H1 (cell line): ENCODE measurements at regions not wholly inside any gene's neighbourhood (a gene's known extent, or its start where the extent isn't known, plus 50 kb on each side); places are given as distances from the start of the nearest gene placed in this dataset.

Source experiments
- CTCF ChIA-PET: fragments of 300-600 bp; sonication (Branson Sonifier 250); formaldehyde crosslinking; loops from one replicate; lab custom pipeline; 2021; ENCODE audit not compliant: partially characterized antibody; lab: Charles Lee
- POLR2A ChIA-PET: fragments of 300-600 bp; sonication (Branson Sonifier 250); formaldehyde crosslinking; loops from one replicate; lab custom pipeline; 2021; ENCODE audit warnings: inconsistent platforms; ENCODE audit not compliant: partially characterized antibody; lab: Charles Lee
- DNase-seq, 2 experiments: peaks; one replicate each; pipeline versions ENCODE4 v3.0.0 to v3.0.0-alpha.2; 2010 to 2022; ENCODE audit warnings: low spot score in 2 of 2, low read depth in 1 of 2, mixed read lengths in 1 of 2
- FAIRE-seq: peaks from 2 replicates; lab custom pipeline; 2011; peaks lifted over from hg19 to GRCh38; lab: Jason Lieb, UNC
- H2AFZ ChIP-seq: 2 replicates; pipeline ENCODE4 v1.8.1; 2012; ENCODE audit warnings: low read length, inconsistent platforms
- H2AK5ac ChIP-seq: 2 replicates; pipeline ENCODE4 v1.6.1; 2013; ENCODE audit warnings: low read depth, low read length
- H2BK120ac ChIP-seq: replicated peaks from 2 replicates; pipeline ENCODE3; 2013; ENCODE audit warnings: low read depth, low read length, inconsistent platforms
- H2BK12ac ChIP-seq: 2 replicates; pipeline ENCODE4 v1.6.1; 2013; ENCODE audit warnings: low read depth, low read length
- H2BK15ac ChIP-seq: 2 replicates; pipeline ENCODE4 v1.6.1; 2013; ENCODE audit warnings: low read length
- H2BK20ac ChIP-seq: 2 replicates; pipeline ENCODE4 v1.6.1; 2013; ENCODE audit warnings: low read length
- H2BK5ac ChIP-seq: 2 replicates; pipeline ENCODE4 v1.6.1; 2013; ENCODE audit warnings: low read depth, low read length
- H3K14ac ChIP-seq: 2 replicates; pipeline ENCODE4 v1.6.1; 2013; ENCODE audit warnings: inconsistent platforms; ENCODE audit not compliant: insufficient read length
- H3K18ac ChIP-seq: 2 replicates; pipeline ENCODE4 v1.6.1; 2013; ENCODE audit warnings: low read length; ENCODE audit errors: extremely low read depth
- H3K23ac ChIP-seq: 2 replicates; pipeline ENCODE4 v1.6.1; 2013; ENCODE audit warnings: inconsistent platforms; ENCODE audit not compliant: insufficient read length
- H3K23me2 ChIP-seq: 2 replicates; pipeline ENCODE4 v1.6.1; 2013; ENCODE audit warnings: low read depth, low read length
- H3K27ac ChIP-seq: 2 replicates; pipeline ENCODE4 v1.6.1; 2011; ENCODE audit warnings: low read depth, low read length, inconsistent platforms
- H3K27me3 ChIP-seq, 4 experiments: replicated peaks in 1 of 4; 1 replicate in 1 of 4; 2 replicates in 3 of 4; pipeline versions ENCODE4 v1.6.1 to v1.8.1; 2011 to 2013; ENCODE audit warnings: low read length in 3 of 4, mild to moderate bottlenecking in 3 of 4, inconsistent platforms in 2 of 4, mixed read lengths in 2 of 4, moderate library complexity in 1 of 4; ENCODE audit not compliant: control insufficient read depth in 3 of 4, insufficient read depth in 3 of 4; ENCODE audit errors: extremely low read depth in 1 of 4
- H3K36me3 ChIP-seq, 4 experiments: 2 replicates each; pipeline versions ENCODE4 v1.6.1 to v1.8.1; 2011 to 2013; ENCODE audit warnings: mild to moderate bottlenecking in 4 of 4, low read length in 3 of 4, moderate library complexity in 2 of 4, control low read depth in 1 of 4, inconsistent platforms in 1 of 4; ENCODE audit not compliant: insufficient read depth in 4 of 4, control insufficient read depth in 2 of 4
- H3K4ac ChIP-seq: replicated peaks from 2 replicates; pipeline ENCODE3; 2013; ENCODE audit warnings: low read length, low read depth, mixed read lengths, inconsistent platforms; ENCODE audit not compliant: insufficient read length
- H3K4me1 ChIP-seq, 4 experiments: replicated peaks in 1 of 4; 1 replicate in 1 of 4; 2 replicates in 3 of 4; pipeline versions ENCODE4 v1.6.1 to v1.8.1; 2011 to 2013; ENCODE audit warnings: low read length in 3 of 4, inconsistent platforms in 2 of 4, mixed read lengths in 1 of 4; ENCODE audit not compliant: insufficient read depth in 4 of 4, control insufficient read depth in 3 of 4
- H3K4me2 ChIP-seq, 2 experiments: 2 replicates each; pipeline versions ENCODE4 v1.6.1 to v1.8.1; 2011 to 2013; ENCODE audit warnings: low read depth in 2 of 2, low read length in 2 of 2, control low read depth in 1 of 2, inconsistent platforms in 1 of 2, mild to moderate bottlenecking in 1 of 2; ENCODE audit not compliant: insufficient read depth in 1 of 2
- H3K4me3 ChIP-seq, 4 experiments: fragments of 200-600, 300-600 bp in 1 of 4; sonication (generic), shearing (Covaris generic), sonication (Bioruptor Twin) in 1 of 4; 2 replicates each; pipeline versions ENCODE4 v1.5.1 to v1.8.1; 2011 to 2016; ENCODE audit warnings: low read length in 4 of 4, low read depth in 3 of 4, control low read depth in 2 of 4, inconsistent platforms in 2 of 4, mild to moderate bottlenecking in 2 of 4, mixed read lengths in 1 of 4, moderate library complexity in 1 of 4; ENCODE audit not compliant: insufficient read depth in 2 of 4; ENCODE audit errors: extremely low read depth in 1 of 4
- H3K56ac ChIP-seq: replicated peaks from 2 replicates; pipeline ENCODE3; 2013; ENCODE audit warnings: low read depth, mild to moderate bottlenecking, mixed read lengths, low read length, inconsistent platforms; ENCODE audit not compliant: insufficient read length
- H3K79me1 ChIP-seq: 2 replicates; pipeline ENCODE4 v1.6.1; 2013; ENCODE audit warnings: low read depth, low read length, control low read depth
- H3K79me2 ChIP-seq, 2 experiments: 2 replicates each; pipeline versions ENCODE4 v1.6.1 to v1.8.1; 2012 to 2013; ENCODE audit warnings: low read length in 2 of 2, mild to moderate bottlenecking in 2 of 2, inconsistent platforms in 1 of 2; ENCODE audit not compliant: insufficient read depth in 2 of 2, control insufficient read depth in 1 of 2
- H3K9ac ChIP-seq, 4 experiments: replicated peaks in 1 of 4; 1 replicate in 1 of 4; 2 replicates in 3 of 4; pipeline versions ENCODE4 v1.6.1 to v1.8.1; 2011 to 2013; ENCODE audit warnings: low read depth in 3 of 4, low read length in 3 of 4, control low read depth in 2 of 4, mild to moderate bottlenecking in 2 of 4, moderate library complexity in 2 of 4, inconsistent platforms in 1 of 4; ENCODE audit errors: extremely low read depth in 1 of 4
- H3K9me3 ChIP-seq, 2 experiments: 2 replicates each; pipeline versions ENCODE4 v1.6.1 to v1.8.1; 2012 to 2013; ENCODE audit warnings: mild to moderate bottlenecking in 2 of 2, moderate library complexity in 2 of 2, control low read depth in 1 of 2, inconsistent platforms in 1 of 2, low read depth in 1 of 2, low read length in 1 of 2, mixed read lengths in 1 of 2; ENCODE audit not compliant: insufficient read depth in 2 of 2
- H4K20me1 ChIP-seq, 2 experiments: replicated peaks in 1 of 2; 2 replicates each; pipeline versions ENCODE3 to v1.8.1; 2011 to 2013; ENCODE audit warnings: inconsistent platforms in 2 of 2, low read length in 2 of 2, mild to moderate bottlenecking in 1 of 2; ENCODE audit not compliant: insufficient read depth in 2 of 2, control insufficient read depth in 1 of 2
- H4K5ac ChIP-seq: 2 replicates; pipeline ENCODE4 v1.6.1; 2013; ENCODE audit warnings: low read length, low read depth, mixed read lengths, inconsistent platforms; ENCODE audit not compliant: insufficient read length
- H4K8ac ChIP-seq: 2 replicates; pipeline ENCODE4 v1.8.0; 2013; ENCODE audit warnings: mild to moderate bottlenecking, moderate library complexity, low read length, inconsistent platforms; ENCODE audit not compliant: insufficient read depth; ENCODE audit errors: extremely low read depth
- H4K91ac ChIP-seq: replicated peaks from 2 replicates; pipeline ENCODE3; 2013; ENCODE audit warnings: low read length, mixed read lengths, inconsistent platforms; ENCODE audit not compliant: insufficient read length
- CEBPB ChIP-seq: IDR thresholded peaks from 2 replicates; pipeline ENCODE4 v1.6.1; 2012; ENCODE audit warnings: low read depth, low read length
- GTF2F1 ChIP-seq: IDR thresholded peaks from 2 replicates; pipeline ENCODE4 v1.6.1; 2012; ENCODE audit warnings: low read depth, low read length, improper control_type of control experiment, borderline replicate concordance
- TCF12 ChIP-seq: IDR thresholded peaks from 2 replicates; pipeline ENCODE4 v1.6.1; 2011; ENCODE audit warnings: low read depth, mild to moderate bottlenecking, low read length
- WGBS, 2 experiments: shearing (Covaris generic) in 1 of 2; methylation state at CpG; one replicate each; pipeline versions ENCODE4 v1.1.6 to v1.1.7; 2013 to 2015; ENCODE audit warnings: low lambda C conversion rate in 2 of 2, mixed read lengths in 2 of 2, inconsistent platforms in 1 of 2, low coverage in 1 of 2, missing lambda C conversion rate in 1 of 2; ENCODE audit not compliant: insufficient replicate concordance in 2 of 2, insufficient coverage in 1 of 2, insufficient read length in 1 of 2; ENCODE audit errors: extremely low coverage in 1 of 2, missing lambda C conversion rate in 1 of 2; 5-methylcytosine and 5-hydroxymethylcytosine counted together

- H4K20me1 ChIP-seq, result peaks cover 0 to 2% of the 10 kb centered on the region in 2 experiments
- no peak overlapping the region for H3K18ac ChIP-seq
- no peak overlapping the region for H2BK12ac ChIP-seq
- no peaks in the 10 kb centered on the region for H3K79me2 ChIP-seq
- H2AK5ac ChIP-seq, result no peak overlapping the region
- H4K5ac ChIP-seq, result no peak overlapping the region
- H2BK5ac ChIP-seq, result no peak overlapping the region
- no peak overlapping the region for H2BK15ac ChIP-seq
- H2BK120ac ChIP-seq, result no peak overlapping the region
- POLR2A ChIA-PET, result interaction anchor here (1.1 to 5.0 kb wide), 4 partner anchors 9 to 32 kb away, joined by 3 to 45 read pairs (median 4); no protein-coding TSS in a partner anchor
- H3K4me3 ChIP-seq, result no peak overlapping the region
- no peak overlapping the region for H4K8ac ChIP-seq
- FAIRE-seq, result no peak
- peaks cover 0 to 7% (median 2%) of the 10 kb centered on the region in 4 experiments; a peak in 3 of 7 replicates for H3K4me1 ChIP-seq
- H3K9ac ChIP-seq, result no peak overlapping the region
- no peak overlapping the region for H2BK20ac ChIP-seq
- no peak overlapping the region for H3K27ac ChIP-seq
- no peak for DNase-seq
- H3K9me3 ChIP-seq, result no peaks in the 10 kb centered on the region
- H3K23ac ChIP-seq, result peak overlapping the region; percentile 42
- no peak overlapping the region for H3K4me2 ChIP-seq
- H3K23me2 ChIP-seq, result no peaks in the 10 kb centered on the region
- no peak overlapping the region for H3K14ac ChIP-seq
- no peak overlapping the region for H2AFZ ChIP-seq
- H4K91ac ChIP-seq, result no peak overlapping the region
- H3K79me1 ChIP-seq, result peaks cover 2% of the 10 kb centered on the region
- H3K4ac ChIP-seq, result no peak overlapping the region
- no peaks in the 10 kb centered on the region for H3K27me3 ChIP-seq
- peaks cover 0 to 2% (median under 1%) of the 10 kb centered on the region in 4 experiments; a peak in 2 of 8 replicates for H3K36me3 ChIP-seq
- H3K56ac ChIP-seq, result no peak overlapping the region
- 84% methylated on average over 2 of the region's 2 CpGs; no CpG with 5 or more reads in 1 of the 2 experiments for WGBS, 2 experiments
- no peak for TF ChIP-seq TCF12
- no peak for TF ChIP-seq GTF2F1
- TF ChIP-seq CEBPB, result no peak
- CTCF ChIA-PET, result interaction anchor here (0.6 to 3.8 kb wide), 7 partner anchors 10 to 269 kb away, joined by 3 to 16 read pairs (median 5); no protein-coding TSS in a partner anchor
These were observed 74.0 kb upstream of the FZD7 start for GRCh38 chr2:201959626-201960025.
